ENCODE measurements at regions not wholly inside any gene's neighbourhood (a gene's known extent, or its start where the extent isn't known, plus 50 kb on each side); places are given as distances from the start of the nearest gene placed in this dataset.
A peak's percentile ranks its signal among the peaks of the same experiment; 100 is the strongest.
"Not testable (repeated sequence)": the region's sequence is repeated elsewhere in the genome, so short reads cannot be mapped to it uniquely, and the experiment has no call there.

DNA sequence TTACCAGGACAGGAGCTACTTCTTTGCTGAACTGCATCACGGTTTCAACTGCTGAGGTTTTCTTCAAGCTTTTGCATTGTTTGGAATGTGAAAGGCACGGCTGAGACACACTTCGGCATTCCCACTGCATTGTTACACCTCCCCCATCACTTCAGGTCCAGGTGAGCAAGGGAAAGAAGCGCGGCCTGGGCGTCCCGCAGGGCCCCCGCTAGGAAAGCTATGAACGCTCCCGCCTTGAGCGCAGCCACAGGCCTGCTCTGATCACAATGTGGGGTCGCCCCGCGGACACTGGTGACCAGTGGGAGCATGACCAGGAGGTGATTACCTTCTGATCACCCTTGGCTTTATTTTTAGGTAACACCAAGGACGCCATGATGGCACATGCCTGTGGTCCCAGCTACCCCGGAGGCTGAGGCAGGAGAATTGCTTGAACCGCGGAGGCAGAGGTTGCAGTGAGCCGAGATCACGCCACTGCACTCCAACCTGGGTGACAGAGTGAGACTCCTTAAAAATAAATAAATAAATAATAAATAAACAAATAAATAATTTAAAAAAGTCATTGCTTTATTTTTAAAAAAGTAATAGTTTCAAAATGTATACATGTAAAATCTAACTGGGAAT lies 82.2 kb upstream of the ANTXRL start:
- DNase-seq (ENCODE audit: low spot score) = not testable (repeated sequence)

DNA sequence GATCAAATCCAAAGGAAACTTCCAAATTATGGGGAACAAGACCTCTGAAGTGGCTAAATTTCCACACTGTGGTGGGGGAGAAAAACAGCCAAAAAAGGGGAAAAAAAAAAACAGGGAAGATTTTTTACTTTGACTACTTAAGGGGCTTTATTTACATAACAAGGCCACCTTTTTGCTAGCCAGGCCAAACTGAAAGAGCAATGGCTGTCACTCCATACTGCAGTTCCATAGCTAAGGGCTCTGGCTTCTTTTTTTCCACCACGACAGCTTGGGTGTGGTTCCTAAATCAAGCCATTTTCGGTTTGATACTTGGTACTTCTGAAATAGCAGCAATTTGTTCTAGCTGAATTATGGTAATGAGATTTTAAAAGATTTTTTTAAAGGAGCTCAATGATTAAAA lies 76.4 kb upstream of the ANTXRL start:
- DNase-seq (ENCODE audit: low spot score) = not testable (repeated sequence)

DNA sequence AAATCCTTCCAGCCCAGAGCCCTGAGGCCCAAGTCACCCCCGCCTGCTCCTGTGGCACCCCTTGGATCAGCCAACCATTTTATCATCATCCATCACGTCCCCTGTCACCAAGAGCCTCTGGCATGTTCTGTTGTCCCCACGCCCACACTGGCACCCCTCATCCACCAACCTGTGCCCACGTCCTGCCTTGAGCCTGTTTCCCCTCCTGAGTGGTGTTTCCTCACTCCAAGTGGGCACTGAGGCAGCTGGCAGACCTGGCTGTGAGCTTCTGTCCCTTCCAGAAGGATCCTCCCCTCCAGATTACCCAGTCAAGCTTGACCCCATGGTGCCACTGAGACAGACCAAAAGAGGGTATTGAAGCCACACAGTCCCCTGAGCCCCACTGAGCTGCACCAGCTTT lies 71.4 kb upstream of the ANTXRL start:
- no peak for DNase-seq (ENCODE audit: low spot score)

DNA sequence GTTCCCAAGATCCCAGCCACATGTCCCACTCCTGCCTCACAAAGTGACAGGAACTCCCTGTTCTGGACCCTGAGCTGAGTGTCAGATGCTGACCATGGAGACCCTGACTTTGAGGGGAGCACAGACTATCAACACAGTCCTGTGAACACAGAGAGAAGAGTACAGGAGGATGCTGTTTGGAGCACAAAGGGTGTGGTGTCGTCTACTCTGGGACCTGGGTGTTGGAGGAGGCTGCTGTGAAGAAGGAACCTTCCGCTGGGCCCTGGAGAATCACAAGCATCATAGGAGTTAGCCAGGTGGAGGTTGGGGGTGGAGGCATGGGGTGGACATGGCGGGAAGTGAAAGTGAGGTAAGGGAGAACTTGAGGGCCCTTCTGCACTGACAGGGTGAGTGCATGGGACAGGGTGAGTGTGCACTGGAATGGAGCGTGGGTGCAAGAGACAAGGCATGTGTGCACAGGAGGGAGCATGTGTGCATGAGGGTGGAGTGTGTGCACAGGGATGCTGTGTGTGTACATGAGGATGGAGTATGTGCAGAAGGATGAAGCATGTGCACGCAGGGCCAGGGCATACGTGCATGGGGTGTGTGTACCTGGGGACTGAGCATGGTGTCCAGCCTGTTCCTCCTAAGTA lies 70.7 kb upstream of the ANTXRL start:
- no peak for DNase-seq (ENCODE audit: low spot score)

DNA sequence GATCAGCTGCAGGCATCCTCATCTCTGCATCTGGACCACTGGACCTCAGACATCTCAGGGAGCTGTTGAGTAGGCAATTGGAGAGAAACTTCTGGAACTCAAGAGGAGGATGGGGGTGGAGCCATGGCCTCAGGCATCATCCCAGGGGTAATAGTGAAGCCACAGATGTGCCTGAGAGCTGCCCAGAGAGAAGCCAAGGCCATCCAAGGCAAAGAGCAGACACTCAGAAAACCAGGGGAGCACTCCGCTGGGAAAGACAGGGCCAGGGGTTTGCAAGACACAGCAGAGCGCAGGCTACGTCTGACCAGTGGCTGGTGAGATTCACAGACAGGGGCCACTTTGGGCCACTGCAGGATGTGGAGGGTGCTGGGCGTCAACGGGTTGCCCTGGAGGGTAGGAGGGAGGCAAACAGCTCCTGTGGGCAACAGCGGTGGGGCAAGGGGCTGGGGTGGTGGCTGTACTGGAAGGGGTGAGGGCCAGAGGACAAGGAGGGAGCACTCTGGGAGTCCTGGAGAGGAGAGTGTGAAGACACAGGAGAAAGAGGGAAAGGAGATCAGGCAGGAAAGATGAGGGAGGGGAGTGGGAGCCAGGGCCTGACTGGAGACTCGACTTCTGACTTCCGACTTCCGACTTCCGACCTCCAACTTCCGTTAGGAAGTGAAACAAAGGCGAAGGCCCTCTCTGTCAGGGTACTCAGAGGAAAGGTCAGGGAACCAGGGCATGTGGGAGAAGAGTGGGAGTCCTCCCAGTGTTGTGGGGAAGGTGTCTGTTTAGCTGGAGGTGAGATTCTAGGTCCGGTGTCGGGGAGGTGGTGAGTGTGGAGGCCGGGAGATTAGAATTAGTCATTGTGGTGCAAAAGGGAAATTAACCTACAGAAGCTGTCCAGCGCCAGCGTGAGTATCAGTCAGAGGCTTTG lies 69.7 kb upstream of the ANTXRL start:
- DNase-seq (ENCODE audit: low spot score) = no peak

DNA sequence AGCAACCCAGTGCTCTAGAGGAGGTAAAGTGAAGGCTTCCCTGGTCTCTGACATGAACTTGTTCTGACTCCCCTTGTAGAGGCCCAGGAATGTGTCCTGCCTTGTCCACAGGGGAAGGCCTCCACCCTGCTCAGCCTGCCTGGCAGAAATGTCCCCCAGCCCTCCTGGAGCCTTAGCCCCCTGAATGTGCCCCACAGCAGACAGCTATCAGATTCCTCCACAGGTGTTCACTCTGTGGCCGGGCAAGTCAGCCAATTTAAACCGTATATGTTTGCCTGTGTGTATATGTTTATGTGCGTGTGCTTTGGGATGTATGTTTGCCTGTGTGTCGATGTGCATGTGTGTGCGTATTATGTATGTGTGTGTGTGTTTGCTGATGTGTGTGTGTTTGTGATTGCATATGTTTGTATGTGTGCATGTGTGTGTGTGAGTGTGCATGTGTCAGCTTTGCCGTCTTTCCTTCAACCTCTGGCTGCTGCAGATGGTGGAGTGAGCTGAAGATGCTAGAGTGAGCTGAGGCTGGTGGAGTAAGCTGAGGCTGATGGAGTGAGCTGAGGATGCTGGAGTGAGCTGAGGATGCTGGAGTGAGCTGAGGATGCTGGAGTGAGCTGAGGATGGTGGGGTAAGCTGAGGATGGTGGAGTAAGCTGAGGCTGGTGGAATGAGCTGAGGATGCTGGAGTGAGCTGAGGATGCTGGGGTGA lies 68.9 kb upstream of the ANTXRL start:
- no peak for DNase-seq (ENCODE audit: low spot score)

DNA sequence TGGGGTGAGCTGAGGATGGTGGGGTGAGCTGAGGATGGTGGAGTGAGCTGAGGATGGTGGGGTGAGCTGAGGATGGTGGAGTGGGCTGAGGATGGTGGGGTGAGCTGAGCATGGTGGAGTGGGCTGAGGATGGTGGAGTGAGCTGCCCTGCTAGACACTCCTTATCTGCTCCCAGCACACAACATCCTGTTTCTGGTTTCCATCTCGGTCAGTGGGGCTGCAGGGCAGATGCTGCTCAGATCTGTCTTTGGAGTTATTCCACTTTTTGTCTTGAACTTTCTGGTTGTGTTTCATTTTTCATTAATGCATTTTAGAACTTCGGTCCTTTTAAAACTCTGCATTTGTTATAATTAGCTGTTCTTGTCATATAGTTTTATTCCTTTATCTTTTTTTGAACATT lies 67.9 kb upstream of the ANTXRL start:
- DNase-seq (ENCODE audit: low spot score) = no peak

DNA sequence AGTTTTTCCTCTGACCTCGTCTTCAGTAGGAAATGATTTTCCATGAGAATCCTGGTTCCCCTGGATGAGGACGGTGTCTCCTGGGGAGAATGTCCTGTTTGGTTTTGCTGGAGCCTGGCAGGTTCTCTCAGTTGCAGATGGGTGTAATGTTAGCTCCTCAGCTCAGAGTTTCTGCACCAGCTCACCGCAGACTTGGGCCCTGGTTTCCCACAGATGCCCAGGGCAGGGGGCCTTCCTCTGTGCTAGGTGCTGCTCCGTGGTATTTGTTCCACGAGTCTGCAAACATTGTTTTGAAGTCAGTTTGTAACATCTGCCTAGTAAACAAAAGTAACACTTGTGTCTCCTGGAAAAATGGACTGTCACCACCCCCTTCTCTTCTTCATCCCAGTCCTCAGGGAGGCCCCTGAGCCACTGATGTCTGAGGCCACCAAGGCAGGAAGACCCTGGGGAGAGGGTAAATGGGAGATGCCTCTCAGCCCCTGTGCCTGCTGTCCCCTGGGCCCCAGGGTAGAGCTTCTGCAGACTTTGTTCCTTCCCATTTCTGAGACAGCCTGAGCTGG lies 67.3 kb upstream of the ANTXRL start:
- DNase-seq (ENCODE audit: low spot score) = not testable (repeated sequence)

DNA sequence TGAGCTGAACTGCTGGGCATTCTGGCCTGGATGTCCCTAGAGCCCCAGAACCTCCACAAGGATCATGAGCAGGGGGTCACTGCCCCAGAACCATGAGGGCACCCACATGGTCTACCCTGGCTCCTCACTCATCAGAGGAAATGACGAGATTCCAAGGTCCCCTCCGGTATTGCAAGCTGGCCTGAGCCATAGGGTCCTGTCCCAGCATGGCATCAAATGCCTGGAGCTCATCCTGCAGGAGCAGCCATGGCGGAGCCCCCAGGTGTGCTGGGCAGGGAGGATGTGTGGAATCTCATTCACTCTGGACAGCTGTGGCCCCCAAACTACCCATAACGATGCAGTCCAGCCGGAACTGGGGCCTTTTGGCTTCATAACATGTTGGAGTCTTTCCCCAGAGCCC lies 66.6 kb upstream of the ANTXRL start:
- DNase-seq (ENCODE audit: low spot score) = no peak

DNA sequence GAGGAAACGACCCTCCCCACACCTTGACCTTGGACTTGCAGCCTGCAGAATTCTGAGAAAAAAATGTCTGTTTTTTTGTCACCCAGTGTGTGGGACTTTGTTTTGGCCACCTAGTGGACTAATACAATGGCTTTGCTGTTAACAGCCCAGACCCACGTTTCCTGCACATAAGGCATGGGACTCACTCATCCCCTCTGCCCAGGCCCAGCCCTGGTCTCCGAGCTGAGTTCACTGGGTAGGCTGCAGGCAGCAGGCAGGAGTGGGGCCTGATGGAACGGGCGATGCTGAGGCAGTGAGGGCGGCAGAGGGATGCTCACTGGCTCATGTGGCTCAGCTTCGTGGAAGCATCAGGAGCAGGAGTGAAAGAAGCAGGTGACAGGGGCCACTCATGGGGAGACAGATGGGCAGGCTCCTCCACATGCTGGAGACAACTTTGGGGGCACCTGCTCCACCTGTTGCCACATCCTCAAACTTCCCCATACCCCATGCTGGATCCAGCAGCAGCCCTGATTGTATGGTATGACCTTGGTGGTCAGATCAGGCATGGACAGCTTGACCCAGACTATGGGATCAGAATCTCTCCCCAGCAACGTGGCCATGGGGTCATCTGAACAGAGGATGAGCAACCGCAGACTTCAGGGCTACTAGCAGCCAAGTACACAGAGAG lies 65.8 kb upstream of the ANTXRL start:
- DNase-seq (ENCODE audit: low spot score) = no peak

DNA sequence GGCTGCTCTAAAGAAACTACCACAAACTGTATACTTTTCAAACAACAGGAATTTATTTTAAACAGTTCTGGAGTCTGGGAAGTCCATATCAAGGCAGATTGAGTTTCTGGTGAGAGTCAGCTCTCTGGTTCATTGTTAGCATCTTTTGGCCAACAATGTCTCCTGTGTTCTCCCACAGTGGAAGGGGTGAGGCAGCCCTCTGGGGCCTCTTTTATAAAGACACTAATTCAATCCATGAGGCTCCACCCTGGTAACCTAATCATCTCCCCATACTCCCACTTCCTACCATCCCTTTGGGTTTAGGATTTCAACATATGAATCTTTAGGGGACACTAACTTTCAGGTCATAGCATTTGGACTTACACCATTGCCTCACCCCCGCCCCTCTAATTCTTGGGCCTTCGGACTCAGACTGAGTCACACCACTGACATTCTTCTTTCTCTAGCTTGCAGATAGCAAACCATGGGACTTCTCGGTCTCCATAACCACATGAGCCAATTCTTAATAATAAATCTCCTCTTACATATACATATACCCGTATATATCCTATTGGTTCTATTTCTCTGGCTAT lies 64.3 kb upstream of the ANTXRL start:
- DNase-seq (ENCODE audit: low spot score) = no peak

DNA sequence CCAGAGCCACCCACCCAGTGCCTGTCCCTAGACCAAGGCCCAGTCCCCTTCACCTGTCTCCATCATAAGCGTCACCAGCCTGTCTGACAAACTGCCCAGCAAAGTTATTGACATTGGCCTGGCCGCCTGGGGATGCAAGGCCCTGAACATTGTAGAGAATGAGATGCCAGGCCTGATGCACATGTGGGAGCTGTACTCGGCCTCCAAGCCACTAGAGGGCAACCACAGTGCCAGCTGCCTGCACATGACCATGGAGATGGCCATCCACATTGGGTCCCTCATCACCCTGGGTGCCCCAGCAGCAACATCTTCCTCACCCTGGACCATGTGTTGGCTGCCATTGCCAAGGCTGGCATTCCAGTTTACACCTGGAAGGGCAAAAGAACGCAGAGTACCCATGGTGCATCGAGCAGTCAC lies 63.7 kb upstream of the ANTXRL start:
- no peak for DNase-seq (ENCODE audit: low spot score)

DNA sequence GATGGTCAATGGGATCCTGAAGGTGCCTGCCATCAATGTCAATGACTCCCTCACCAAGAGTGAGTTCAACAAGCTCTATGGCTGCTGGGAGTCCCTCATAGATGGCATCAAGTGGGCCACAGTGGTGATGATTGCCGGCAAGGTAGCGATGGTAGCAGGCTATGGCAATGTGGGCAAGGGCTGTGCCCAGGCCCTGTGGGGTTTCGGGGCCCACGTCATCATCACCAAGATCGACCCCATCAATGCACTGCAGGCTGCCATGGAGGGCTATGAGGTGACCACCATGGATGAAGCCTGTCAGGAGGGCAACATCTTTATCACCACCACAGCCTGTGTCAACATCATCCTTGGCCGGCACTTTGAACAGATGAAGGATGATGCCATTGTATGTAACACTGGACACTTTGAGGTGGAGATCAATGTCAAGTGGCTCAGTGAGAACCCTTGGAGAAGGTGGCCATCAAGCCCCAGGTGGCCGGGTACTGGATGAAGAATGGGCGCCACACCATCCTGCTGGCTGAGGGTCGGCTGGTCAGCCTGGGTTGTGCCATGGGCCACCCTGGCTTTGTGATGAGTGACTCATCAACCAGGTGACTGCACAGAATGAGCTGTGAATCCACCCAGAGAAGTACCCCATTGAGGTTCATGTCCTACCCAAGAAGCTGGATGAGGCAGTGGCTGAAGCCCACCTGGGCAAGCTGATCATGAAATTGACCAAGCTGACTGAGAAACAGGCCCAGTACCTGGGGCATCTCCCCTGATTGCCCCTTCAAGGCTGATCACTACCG lies 63.0 kb upstream of the ANTXRL start:
- no peak for DNase-seq (ENCODE audit: low spot score)

DNA sequence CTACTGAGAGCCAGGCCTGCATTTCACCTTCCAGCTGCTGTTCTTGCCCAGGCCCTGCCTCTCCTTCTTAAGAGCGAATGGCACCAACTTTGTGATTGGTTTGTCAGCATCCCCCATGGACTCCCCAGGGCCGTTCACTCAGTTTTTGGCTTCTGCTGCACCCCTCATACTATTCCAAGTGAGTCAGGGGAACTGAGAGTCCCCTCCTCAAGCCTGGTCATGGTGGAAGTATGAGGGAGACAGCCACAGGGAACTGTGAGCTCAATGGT lies 62.4 kb upstream of the ANTXRL start:
- DNase-seq (ENCODE audit: low spot score) = no peak

DNA sequence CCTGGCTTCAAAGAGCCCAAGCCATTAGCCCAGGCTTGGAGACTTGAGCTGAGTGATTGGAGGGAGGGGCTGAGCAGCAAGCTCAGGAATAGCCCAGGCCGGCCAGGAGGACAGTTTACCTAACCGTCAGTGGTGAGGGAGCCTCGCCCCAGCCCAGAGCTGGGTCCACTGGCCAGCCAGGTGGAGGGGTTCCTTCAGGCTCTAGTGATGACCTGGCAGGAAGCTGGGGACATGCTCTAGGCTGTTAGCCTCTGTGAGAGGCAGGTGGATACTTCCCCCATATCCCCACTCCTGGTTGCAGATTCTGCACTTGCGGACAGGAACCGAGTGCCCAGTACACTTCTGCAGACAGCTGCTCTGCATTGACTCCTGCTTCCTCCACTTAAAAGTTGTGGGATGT lies 61.2 kb upstream of the ANTXRL start:
- peak; percentile 10 for DNase-seq (ENCODE audit: low spot score)

DNA sequence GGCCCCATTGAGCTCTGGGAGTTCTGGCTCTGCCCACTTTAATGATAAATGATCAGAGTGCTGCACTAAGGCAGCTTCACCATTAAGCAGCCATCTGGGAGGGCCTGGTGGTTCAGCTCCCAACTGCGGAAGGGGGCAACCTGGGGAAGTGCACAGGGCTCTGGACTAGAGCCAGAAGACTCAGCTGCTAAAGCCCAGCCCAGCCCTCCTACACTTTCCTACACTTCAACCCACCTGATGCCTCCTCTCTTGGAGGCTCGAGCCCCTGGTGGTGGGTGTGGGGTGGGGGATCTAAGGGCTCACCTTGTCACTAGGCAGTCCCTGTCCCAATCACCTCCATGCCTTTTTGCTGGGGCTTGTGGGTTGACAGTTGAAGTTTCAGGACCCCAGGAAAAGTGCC lies 60.6 kb upstream of the ANTXRL start:
- DNase-seq (ENCODE audit: low spot score) = peak; percentile 15

DNA sequence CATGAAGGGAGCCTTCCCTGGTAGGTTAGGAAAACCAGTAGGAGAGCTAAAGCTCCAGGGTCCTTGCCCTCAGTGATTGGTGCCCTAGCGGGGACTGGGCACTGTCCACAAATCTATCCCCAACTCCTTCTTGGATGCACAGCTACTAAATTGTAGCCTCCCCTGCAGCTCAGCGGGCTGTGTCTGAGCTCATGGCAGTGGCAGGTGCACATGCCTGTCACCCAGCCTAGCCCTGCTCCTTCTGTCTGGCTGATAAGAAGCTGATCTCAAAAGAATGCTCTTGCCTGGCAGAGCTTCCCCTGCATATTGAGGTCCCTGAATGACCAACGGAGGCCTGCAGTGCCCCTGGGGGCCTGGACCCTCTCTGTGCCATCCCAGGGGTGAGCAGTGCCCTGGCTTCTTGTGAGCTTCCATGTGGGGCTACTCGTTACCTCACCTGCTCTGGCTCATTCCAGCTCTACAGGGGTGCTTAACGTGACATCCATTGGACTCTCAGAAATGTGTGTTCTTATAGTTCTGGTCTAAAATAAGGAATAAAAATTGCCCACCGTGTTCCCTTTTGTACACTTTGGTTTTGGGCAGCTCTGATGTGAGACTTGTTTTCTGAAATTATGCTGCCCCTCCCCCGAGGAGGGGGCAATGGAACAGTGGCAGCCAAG lies 59.8 kb upstream of the ANTXRL start:
- peak; percentile 16 for DNase-seq (ENCODE audit: low spot score)

DNA sequence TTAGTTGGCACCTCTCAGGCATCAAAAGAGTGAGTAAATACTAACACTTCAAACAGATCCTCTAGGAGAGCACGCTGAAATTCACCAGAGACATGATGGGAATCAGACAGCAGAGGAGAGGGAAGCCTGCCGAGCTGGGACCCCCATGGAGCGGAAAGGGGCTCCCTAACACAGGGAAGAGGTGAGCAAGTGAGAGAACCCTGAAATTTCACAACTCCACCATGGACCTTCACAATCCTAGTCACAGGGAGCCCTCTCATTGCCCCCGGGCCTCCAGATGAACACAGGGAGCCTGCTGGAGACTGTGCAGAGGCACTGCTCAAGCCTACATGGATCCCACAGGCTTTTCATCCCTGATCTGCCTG lies 59.2 kb upstream of the ANTXRL start:
- no peak for DNase-seq (ENCODE audit: low spot score)

DNA sequence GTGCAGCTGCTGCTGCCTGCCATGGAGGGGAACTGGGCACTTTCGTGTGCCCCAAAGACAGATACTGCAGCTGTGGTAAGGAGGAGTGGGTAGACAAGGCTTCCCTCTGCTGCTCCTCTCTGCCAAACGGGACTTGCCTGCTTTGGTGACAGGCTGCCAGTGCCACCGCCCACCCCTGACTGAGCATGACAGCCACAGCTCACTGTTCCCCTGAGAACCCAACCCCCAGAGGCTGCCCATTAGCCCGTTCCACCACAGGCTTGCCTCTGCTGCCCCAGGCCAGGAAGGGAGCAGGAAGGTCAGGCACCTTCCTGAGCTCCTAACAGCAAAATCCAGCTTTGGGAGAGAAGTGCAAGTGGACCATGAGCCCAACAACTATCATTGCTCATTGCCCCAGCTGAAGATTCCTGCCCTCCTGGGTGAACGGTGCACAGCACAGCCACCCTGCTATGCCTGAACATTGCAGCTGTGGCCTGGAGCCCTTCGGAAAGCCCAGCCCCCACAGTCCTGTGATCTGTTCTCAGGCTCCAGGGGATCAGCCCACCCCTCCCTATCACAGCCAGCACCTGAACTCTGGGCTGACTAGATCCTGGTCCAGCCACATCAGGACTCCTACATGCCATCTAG lies 58.7 kb upstream of the ANTXRL start:
- DNase-seq (ENCODE audit: low spot score) = peak; percentile 23

DNA sequence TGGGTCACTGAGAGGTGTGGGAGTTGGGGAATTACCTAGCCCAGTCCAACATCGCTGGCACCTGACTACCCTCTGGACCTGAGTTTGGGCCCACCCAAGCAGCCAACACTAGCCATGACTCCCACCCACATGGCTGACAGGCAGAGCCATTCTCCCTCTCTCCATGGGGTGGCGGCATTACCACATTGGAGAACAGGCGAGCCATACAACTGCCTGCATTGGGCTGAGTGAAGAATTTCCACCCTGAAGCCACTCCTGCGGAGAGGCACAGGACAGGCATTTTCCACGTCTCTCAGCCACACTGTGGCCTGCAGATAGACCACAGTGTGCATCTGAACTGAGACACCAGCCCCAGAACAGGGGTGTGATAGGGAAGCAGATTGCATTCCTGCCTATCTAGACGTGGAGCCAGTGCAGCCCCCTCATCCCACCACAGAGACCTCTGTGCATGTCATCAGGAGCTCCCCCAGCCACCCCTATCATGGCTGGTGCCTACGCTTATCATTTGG lies 58.2 kb upstream of the ANTXRL start:
- DNase-seq (ENCODE audit: low spot score) = peak; percentile 64
